ENCODE measurements at regions not wholly inside any gene's neighbourhood (a gene's known extent, or its start where the extent isn't known, plus 50 kb on each side); places are given as distances from the start of the nearest gene placed in this dataset.

DNA sequence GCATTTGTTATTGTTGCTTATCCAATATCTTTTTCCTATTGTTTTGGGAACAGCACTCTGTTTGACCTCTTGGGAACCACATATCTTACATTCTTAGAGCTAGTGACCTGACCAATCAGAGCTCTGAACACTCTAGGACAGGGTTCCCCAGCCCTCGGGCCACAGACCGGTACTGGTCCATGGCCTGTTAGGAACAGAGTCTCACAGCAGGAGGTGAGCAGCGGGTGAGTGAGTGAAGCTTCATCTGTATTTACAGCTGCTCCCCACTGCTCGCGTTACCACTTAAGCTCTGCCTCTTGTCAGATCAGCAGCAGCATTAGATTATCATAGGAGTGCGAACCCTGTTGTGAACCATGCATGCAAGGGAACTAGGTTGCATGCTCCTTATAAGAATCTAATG is 226.0 kb upstream of the TSHZ2 start:
- DNase-seq (ENCODE audit: low read depth in 3 of 3, low spot score in 2 of 3) = no peak

DNA sequence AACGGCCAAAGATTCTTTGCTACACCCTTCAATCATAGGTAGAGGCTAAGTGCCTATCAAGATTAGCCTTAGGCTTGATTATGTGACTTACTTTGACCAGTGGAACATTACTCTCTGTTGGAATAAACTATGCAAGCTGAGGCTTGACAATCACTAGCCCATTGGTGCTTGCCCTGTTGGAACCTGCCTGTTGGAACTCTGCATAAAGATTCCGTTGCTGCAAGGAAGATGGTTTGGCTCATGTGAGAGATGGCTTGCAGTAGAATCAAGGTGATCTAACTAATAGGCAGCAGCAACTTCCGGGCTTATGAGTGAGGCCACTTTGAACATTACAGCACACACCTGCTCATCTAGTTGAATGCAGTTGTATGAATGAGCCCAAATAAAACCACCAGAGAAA is 227.7 kb upstream of the TSHZ2 start:
- DNase-seq (ENCODE audit: low read depth in 3 of 3, low spot score in 2 of 3) = no peak

DNA sequence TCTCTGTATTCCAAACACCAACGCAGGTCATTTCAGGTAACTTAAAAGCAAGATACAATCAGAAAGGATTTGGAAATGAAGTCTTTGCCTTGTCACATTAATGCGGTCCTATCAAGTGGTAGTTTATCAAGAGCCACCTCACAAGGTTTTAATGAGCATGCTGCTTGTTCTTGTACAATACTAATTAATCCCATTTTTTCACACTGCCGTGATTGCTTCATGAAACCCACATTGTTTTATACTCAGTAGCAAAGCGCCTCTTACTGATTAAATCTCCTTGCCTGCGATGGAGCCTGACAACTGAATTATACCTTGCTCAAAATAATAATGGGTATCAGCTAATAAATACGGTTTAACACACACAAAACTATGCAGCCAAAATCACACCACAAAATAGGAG is 234.1 kb upstream of the TSHZ2 start:
- DNase-seq (ENCODE audit: low read depth in 3 of 3, low spot score in 2 of 3) = no peak

DNA sequence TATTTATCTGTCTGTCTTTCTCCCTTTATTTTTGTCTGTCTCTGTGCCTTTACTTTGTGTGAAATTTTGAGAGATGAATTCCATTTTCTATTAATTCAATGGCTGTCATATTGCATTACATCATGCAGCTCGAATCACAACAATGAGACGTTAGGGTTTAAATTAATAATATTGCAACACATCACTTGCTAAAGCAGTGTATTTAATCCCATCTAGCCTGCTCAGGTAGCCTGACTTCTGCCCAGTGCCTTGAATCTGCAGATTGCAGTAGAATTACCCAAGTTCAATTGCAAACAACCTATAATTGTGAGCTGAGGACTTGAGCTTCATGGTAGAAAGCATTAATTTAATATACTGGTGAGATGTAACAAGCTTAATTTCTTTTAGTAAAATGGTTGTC is 235.7 kb upstream of the TSHZ2 start:
- DNase-seq (ENCODE audit: low read depth in 3 of 3, low spot score in 2 of 3) = no peak

DNA sequence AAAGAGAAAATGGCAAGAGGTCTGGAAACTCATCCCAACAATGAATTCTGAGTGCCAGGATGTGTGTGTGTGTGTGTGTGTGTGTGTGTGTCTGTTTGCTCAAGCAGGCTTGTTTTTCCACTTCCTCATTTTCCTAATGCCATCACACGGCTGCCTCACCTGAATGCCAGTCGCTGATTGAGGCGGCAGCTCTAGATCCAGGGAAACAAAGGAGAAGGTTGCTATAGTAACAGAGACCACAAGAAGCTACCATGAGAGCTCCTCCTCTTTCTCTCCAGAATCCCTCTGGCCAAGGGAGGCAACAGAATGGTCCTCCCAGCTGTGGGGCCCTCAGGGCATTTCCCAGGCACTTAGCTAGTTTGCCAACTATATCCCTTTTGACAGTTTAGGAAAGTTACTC is 241.1 kb upstream of the TSHZ2 start:
- DNase-seq (ENCODE audit: low read depth in 3 of 3, low spot score in 2 of 3) = no peak

DNA sequence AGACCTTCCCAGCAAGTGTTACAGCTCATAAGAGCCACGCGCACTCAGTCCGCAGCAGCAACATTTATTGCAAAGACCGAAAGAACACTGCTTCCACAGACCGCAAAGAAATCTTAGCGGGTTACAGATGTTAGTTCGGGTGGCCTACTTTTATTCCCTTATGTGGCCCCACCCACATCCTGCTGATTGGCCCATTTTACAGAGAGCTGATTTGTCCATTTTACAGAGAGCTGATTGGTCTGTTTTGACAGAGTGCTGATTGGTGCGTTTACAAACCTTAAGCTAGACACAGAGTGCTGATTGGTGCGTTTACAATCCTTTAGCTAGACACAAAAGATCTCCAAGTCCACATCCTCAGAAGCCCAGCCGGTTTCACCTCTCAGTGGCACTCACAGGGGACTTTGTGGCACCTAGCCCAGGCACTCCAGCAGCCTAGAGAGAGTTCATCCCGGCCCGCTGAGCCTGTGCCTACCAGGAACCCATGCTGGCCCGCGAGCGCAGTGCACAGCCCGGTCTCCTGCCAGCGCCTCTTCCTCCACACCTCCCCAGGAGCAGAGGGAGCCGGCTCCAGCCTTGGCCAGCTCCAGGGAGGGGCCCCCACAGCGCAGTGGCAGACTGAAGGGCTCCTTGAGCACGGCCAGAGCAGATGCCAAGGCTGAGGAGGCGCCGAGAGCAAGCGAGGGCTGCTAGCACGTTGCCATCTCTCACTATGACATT is 244.3 kb upstream of the TSHZ2 start:
- no peak for DNase-seq (ENCODE audit: low read depth in 3 of 3, low spot score in 2 of 3)

DNA sequence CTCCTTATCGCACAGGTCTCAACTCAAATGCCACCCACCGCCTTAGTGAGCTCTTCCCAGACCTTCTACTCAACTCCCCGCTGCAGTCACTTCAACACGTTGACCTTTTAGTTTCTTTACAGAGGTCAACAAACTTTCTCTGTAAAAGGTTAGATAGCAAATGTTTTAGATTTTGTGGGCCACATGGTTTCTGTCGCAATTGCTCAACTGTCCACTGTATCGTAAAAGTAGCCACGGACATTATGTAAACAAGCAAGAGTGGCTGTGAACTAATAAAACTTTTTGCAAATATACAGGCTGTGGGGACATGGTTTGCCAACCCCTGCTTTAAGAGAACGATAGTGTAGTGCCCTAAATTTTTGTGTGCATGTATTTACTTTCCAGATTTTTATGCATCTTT is 247.6 kb upstream of the TSHZ2 start:
- no peak for DNase-seq (ENCODE audit: low read depth in 3 of 3, low spot score in 2 of 3)

DNA sequence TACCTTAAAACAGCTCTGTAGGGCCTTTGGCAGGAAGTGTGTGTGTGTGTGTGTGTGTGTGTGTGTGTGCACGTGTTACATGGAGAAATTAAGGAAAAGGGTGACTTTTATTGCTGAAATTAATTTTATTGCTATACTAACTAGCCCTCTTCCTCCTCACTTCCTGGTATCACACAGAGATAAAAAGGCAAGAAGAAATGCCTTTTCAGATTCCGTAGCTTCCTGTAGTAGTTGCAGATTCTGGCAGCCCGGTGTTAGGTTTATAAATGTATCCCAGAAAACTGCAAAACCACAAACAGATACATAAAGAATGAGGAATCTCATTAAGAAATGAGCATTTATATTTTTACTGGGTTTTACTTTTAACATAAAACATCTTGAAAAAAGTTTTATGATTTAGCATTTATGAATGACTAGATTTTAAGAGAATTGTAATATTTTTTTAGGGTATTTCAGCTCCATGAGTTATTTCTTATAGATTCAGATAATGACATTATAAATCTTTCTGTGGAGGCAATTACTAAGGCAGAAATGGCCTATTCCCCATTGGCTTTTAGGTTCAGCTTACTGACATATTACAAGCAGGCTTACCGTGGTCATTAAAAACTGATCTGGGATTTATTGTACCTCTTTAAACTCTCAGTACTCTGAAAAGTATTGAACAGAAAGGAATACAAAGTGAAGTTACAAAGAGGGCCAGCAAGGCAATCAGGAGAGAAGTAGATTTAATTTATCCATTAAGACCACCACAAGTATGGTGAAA is 249.1 kb upstream of the TSHZ2 start:
- DNase-seq (ENCODE audit: low read depth in 3 of 3, low spot score in 2 of 3) = no peak

DNA sequence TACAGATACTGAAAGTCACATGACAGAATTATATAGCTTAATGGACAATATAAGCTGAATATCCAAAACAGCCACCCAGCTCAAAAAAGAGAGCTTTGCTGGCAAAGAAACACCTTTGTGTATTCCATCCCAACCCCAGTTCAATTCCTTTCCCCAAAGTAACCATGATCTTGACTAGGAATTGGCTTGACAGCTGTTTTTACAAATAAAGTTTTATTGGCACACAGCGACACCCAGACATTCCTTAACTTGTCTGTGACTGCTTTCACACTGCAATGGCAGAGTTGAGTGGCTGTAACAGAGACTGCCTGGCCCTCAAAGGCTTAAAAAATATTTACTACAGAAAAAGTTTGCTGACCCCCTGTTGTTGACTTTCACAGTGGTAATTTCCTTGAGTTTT is 264.0 kb upstream of the TSHZ2 start:
- DNase-seq (ENCODE audit: low read depth in 3 of 3, low spot score in 2 of 3) = no peak

DNA sequence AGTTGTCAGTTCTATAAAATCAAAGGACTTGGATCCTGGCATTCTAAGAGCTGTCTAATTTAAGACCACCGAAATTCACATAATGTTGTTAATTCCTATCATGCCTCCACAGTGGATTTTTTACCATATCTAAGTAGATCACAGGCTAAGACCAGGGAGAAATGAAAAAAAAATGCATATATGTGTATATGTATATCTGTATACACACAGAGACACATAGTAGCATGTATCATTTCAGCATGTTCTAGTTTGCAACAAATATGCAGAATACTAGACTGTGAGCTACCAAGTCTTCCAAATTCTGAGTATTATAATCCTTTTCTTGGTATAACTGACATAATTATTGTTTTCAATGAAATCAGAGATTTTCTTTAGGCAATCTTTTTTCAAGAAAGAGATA is 267.6 kb upstream of the TSHZ2 start:
- DNase-seq (ENCODE audit: low read depth in 3 of 3, low spot score in 2 of 3) = no peak

DNA sequence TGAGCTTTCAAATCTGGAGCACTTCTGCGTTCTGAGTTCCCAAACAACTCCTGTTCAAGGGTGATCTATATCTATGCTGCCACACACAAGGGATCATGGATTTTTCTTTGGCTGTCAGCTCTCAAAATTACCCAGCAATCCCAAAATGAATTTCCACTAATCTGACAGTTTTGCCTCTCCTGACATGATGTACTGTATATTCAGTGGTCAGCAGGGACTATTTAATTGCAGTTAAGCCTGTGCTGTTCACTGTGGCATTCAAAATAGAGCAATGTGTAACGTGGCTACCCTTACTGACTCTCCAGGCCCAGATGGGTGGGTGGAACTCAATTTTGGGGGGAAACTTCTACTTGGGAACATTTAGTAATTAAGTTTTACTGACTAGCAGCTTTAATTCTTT is 283.8 kb upstream of the TSHZ2 start:
- no peak for DNase-seq (ENCODE audit: low read depth in 3 of 3, low spot score in 2 of 3)

DNA sequence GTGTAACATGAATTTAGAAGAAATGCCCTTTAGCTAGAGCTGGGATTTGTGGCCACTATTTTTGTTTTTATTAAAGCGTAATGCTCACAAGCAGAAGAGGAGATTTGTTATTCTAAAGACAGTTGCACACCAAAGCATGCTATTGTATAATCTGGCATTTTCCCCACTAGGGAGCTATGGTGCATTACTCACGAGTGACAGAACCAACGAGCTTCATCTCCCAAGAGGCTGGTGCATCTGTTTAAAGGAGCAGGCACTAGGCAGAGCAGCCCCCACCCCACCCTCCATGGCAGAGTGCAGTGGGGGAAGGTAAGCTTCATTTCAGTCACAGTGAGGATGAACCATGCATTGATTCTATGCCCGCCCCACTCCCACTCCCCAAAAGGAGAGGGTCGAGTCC is 287.3 kb upstream of the TSHZ2 start:
- no peak for DNase-seq (ENCODE audit: low read depth in 3 of 3, low spot score in 2 of 3)

DNA sequence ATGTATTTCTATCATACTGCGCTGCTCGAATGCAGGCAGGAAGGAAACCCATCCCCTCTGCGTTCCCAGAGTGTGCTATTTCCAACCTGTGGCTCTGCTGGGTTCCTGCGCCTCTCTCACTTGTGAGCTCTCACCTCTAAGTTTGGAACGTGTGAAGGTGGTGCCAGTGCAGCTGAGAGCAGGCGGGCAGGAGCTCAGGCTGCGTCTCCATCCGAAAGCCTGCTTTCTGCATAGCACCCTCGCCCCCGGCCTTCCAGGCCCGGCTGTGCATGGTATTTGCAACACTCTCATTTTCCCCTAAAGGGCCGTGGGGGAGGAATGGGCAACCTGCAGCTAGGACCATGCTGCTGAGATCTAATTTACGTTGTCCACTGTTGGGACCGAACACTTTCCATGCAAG is 288.0 kb upstream of the TSHZ2 start:
- DNase-seq (ENCODE audit: low read depth in 3 of 3, low spot score in 2 of 3) = no peak

DNA sequence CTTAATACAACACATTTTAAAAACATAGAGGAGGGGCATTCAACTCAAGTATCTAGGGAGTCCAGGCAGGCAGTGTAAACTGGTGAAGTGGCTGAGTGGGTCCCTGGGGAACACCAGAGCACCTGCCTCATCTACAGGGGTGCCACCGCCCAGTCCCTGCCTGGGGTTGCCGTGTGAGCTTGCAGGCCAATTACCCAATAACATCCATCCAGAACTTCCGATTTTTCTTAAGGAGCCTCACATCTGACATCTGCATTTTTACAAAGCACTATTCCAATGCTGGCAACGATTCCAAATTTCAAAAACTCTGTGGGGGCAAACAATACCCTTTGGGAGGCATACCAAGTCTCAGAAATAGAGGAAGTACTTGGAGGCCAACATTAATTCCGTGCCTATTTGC is 288.4 kb upstream of the TSHZ2 start:
- DNase-seq (ENCODE audit: low read depth in 3 of 3, low spot score in 2 of 3) = no peak

DNA sequence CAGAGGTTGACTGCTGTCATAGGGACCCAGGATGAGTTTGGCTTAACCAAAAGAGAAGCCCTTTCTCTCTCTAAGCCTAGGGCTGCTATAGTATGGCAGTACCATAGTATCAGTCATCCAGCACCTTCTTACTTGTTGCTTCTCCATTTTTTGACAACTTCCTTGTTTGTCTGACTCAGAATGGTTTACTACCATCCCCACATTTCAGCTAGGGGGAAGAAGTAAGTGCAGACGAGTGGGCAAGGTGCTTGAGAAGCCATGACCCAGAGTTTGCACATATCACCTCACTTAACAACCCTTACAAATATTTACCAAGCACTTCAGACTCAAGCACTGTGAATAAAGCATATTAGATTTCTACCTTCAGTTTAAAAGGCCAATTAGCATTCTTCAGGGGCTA is 289.9 kb upstream of the TSHZ2 start:
- no peak for DNase-seq (ENCODE audit: low read depth in 3 of 3, low spot score in 2 of 3)

DNA sequence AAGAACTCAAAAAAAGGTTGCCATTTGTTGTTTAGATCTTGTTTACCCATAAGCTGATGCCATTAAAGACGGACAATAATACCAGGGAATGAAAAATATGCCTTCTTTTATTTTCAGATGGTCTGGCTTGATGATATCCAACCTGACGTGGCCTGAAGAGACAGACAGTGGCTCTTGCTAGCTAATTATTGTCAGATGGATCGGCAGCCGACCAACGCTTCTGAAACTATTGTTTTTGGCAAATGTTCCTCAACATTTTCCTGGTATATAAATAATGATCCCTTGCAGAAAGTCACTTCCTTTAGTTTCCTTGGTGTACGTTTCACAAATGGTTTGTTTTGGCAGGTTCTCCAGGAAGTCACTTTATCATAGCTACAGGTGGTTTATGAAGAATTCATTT is 290.9 kb upstream of the TSHZ2 start:
- no peak for DNase-seq (ENCODE audit: low read depth in 3 of 3, low spot score in 2 of 3)

DNA sequence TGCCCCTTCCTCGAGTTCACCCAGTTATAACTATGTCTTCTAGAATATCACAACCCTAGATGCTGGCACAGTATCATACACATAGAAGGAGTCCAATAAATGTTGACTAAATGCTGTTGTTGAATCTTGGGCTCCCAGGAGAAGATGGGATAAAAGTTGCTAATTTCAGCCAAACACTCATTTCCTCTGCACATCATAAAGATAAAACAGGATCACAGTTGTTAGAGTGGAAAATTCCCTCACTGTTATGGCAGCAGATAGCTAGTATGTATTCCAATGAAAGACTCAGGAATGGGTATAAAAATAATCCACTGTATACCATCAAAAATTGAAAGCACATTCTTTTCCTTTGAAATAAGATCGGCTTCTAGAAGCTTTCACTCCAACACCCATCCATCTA is 294.9 kb upstream of the TSHZ2 start:
- no peak for DNase-seq (ENCODE audit: low read depth in 3 of 3, low spot score in 2 of 3)

DNA sequence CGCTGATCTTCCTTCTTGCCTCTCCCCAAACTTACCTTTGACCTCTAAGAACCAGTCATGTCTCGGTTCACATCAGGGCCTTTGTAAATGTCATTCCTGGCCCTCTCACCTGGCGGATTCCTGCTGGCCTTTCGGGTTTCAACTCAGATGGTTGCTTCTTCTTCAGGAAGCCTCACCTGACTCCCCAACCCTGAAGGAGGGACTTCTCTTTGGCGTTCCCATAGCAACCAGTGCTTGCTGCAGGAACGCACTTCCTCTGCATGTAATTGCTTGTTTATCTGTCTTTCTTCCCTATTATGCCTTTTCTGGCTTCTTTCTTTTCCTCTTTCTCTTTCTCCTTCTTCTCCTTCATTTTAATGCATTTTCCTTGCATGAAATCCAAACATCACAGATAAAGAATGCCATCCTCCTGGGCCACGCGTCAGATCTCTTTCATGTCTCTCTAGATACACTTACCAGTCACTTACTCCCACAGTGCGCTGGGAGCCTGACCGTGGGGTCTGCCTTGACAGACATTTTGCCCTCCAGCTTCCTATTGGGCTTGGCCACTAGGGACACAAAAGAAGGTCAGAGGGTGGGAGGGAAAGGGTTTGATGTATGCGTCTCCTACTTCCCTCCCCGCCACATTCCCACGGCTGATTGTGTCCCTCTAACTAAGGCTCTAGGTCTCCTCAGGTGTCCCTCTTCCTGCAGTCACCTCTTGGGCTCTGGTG is 295.7 kb upstream of the TSHZ2 start:
- DNase-seq (ENCODE audit: low read depth in 3 of 3, low spot score in 2 of 3) = no peak

DNA sequence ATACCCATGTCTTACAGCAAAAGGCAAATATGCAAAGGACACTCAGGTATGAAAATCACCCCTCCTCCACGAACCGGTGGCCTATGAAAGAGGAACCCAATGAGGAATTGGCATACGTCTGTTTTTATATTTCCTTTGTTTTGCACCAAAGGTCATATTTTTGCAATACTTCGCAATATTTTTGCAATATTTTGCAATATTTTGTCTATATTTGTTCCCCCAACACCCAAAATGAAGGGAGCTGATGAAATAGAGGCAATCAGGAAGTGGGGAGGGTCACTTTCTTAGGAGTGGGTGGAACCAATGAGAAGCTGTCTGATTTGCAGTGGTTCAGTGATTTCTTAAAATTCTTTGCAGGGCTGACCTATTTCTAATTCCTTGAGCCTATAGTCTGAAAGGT is 296.8 kb upstream of the TSHZ2 start:
- DNase-seq (ENCODE audit: low read depth in 3 of 3, low spot score in 2 of 3) = no peak

DNA sequence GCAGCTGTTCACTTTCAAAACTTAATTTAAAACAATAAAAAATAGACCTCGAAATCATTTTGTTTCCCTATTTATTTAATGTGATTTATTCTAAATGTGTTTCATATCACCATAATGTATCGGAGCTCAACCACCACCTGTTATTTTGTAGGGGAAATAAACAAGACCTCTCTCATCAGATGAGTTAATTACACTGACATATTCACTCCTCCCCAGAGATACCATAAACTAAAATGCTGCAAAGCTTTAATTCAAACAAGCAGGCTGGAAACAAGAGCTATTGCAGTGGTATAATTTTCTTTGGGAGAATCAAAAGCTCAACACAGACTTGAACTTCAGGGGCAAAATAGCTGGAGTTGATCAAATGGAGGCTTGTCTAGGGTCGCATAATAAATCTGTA is 303.5 kb upstream of the TSHZ2 start:
- peak; percentile 16 to 34 (median 26) for DNase-seq (ENCODE audit: low read depth in 3 of 3, low spot score in 2 of 3)

DNA sequence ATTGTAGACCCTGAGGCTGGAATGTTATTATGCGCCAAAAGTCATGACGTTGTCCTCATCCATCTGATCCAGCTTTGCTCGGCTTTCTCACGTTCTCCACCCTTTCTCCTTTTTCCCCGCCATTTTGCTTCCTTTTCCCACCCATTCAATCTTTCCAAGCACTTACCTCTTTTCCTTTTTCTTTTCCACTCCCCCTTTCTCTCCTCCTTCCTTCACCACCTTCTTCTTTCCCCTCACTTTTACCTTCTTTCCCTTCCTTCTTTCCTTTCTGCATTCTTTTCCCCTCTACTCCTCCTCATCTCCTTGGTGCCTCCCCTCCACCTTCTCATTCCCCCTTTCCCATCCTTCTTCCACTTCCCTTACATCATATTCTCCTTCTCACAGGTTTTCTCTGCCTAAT is 304.8 kb upstream of the TSHZ2 start:
- no peak for DNase-seq (ENCODE audit: low read depth in 3 of 3, low spot score in 2 of 3)

DNA sequence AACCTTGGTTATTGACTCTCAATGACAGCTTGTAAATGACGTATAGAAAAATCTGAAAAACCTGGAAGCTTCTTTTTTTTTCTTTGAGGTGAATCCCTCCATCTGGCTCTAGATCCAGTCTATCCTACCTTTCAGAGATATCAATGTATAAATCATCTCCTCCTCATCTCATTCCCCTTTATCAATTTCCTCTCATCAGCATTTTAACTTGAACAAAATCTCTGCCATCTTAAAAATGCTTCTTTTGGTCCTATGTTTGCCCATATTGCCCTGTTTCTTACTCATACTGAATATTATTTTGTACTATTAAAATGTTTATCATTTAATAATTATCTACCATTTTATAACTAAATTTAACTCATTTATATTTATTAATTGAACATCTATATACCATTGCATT is 306.7 kb upstream of the TSHZ2 start:
- no peak for DNase-seq (ENCODE audit: low read depth in 3 of 3, low spot score in 2 of 3)
